WTC11 (cell line): ENCODE measurements at regions not wholly inside any gene's neighbourhood (a gene's known extent, or its start where the extent isn't known, plus 50 kb on each side); places are given as distances from the start of the nearest gene placed in this dataset.

ENCODE experiments used
- CBFB ChIP-seq: sonication (generic); formaldehyde crosslinking; IDR thresholded peaks from 2 replicates; pipeline ENCODE4 v1.8.1; 2022; ENCODE audit warnings: mild to moderate bottlenecking, low read depth, missing genetic modification reagents
- TEAD4 ChIP-seq: sonication (generic); formaldehyde crosslinking; IDR thresholded peaks from 2 replicates; pipeline ENCODE4 v1.8.0; 2022; ENCODE audit warnings: mild to moderate bottlenecking, missing genetic modification reagents

DNA sequence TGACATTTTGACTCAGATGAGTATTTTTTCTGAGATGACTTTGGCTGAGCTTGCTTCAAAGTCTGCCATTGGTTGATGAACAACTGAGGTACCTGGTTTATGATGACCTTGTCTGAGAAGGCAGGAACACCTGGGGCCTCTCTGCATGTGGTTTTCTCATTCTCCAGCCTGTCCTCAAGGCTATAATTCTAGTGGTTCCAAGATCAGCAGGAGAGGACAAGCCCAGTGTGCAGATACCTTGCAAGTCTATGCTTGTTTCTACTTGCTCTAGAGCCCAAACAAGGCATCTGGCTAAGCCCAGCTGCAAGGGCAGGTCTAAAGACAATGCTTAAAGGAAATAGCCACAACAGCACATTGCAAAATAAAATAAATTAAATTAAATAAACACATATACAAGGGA is 1100.0 kb downstream of the NLGN4Y start:
- TF ChIP-seq CBFB (CRISPR knock-in tag) (no peak), TEAD4 (CRISPR knock-in tag) (no peak)
